H1 (cell line): ENCODE measurements at regions not wholly inside any gene's neighbourhood (a gene's known extent, or its start where the extent isn't known, plus 50 kb on each side); places are given as distances from the start of the nearest gene placed in this dataset.
A peak's percentile ranks its signal among the peaks of the same experiment; 100 is the strongest.

Experiments
- CTCF ChIA-PET: fragments of 300-600 bp; sonication (Branson Sonifier 250); formaldehyde crosslinking; loops from one replicate; lab custom pipeline; 2021; ENCODE audit not compliant: partially characterized antibody; lab: Charles Lee
- POLR2A ChIA-PET: fragments of 300-600 bp; sonication (Branson Sonifier 250); formaldehyde crosslinking; loops from one replicate; lab custom pipeline; 2021; ENCODE audit warnings: inconsistent platforms; ENCODE audit not compliant: partially characterized antibody; lab: Charles Lee
- DNase-seq, 2 experiments: peaks; one replicate each; pipeline versions ENCODE4 v3.0.0 to v3.0.0-alpha.2; 2010 to 2022; ENCODE audit warnings: low spot score in 2 of 2, low read depth in 1 of 2, mixed read lengths in 1 of 2
- FAIRE-seq: peaks from 2 replicates; lab custom pipeline; 2011; peaks lifted over from hg19 to GRCh38; lab: Jason Lieb, UNC
- H2AFZ ChIP-seq: 2 replicates; pipeline ENCODE4 v1.8.1; 2012; ENCODE audit warnings: low read length, inconsistent platforms
- H2AK5ac ChIP-seq: 2 replicates; pipeline ENCODE4 v1.6.1; 2013; ENCODE audit warnings: low read depth, low read length
- H2BK120ac ChIP-seq: replicated peaks from 2 replicates; pipeline ENCODE3; 2013; ENCODE audit warnings: low read depth, low read length, inconsistent platforms
- H2BK12ac ChIP-seq: 2 replicates; pipeline ENCODE4 v1.6.1; 2013; ENCODE audit warnings: low read depth, low read length
- H2BK15ac ChIP-seq: 2 replicates; pipeline ENCODE4 v1.6.1; 2013; ENCODE audit warnings: low read length
- H2BK20ac ChIP-seq: 2 replicates; pipeline ENCODE4 v1.6.1; 2013; ENCODE audit warnings: low read length
- H2BK5ac ChIP-seq: 2 replicates; pipeline ENCODE4 v1.6.1; 2013; ENCODE audit warnings: low read depth, low read length
- H3K14ac ChIP-seq: 2 replicates; pipeline ENCODE4 v1.6.1; 2013; ENCODE audit warnings: inconsistent platforms; ENCODE audit not compliant: insufficient read length
- H3K18ac ChIP-seq: 2 replicates; pipeline ENCODE4 v1.6.1; 2013; ENCODE audit warnings: low read length; ENCODE audit errors: extremely low read depth
- H3K23ac ChIP-seq: 2 replicates; pipeline ENCODE4 v1.6.1; 2013; ENCODE audit warnings: inconsistent platforms; ENCODE audit not compliant: insufficient read length
- H3K23me2 ChIP-seq: 2 replicates; pipeline ENCODE4 v1.6.1; 2013; ENCODE audit warnings: low read depth, low read length
- H3K27ac ChIP-seq: 2 replicates; pipeline ENCODE4 v1.6.1; 2011; ENCODE audit warnings: low read depth, low read length, inconsistent platforms
- H3K27me3 ChIP-seq, 4 experiments: replicated peaks in 1 of 4; 1 replicate in 1 of 4; 2 replicates in 3 of 4; pipeline versions ENCODE4 v1.6.1 to v1.8.1; 2011 to 2013; ENCODE audit warnings: low read length in 3 of 4, mild to moderate bottlenecking in 3 of 4, inconsistent platforms in 2 of 4, mixed read lengths in 2 of 4, moderate library complexity in 1 of 4; ENCODE audit not compliant: control insufficient read depth in 3 of 4, insufficient read depth in 3 of 4; ENCODE audit errors: extremely low read depth in 1 of 4
- H3K36me3 ChIP-seq, 4 experiments: 2 replicates each; pipeline versions ENCODE4 v1.6.1 to v1.8.1; 2011 to 2013; ENCODE audit warnings: mild to moderate bottlenecking in 4 of 4, low read length in 3 of 4, moderate library complexity in 2 of 4, control low read depth in 1 of 4, inconsistent platforms in 1 of 4; ENCODE audit not compliant: insufficient read depth in 4 of 4, control insufficient read depth in 2 of 4
- H3K4ac ChIP-seq: replicated peaks from 2 replicates; pipeline ENCODE3; 2013; ENCODE audit warnings: low read length, low read depth, mixed read lengths, inconsistent platforms; ENCODE audit not compliant: insufficient read length
- H3K4me1 ChIP-seq, 4 experiments: replicated peaks in 1 of 4; 1 replicate in 1 of 4; 2 replicates in 3 of 4; pipeline versions ENCODE4 v1.6.1 to v1.8.1; 2011 to 2013; ENCODE audit warnings: low read length in 3 of 4, inconsistent platforms in 2 of 4, mixed read lengths in 1 of 4; ENCODE audit not compliant: insufficient read depth in 4 of 4, control insufficient read depth in 3 of 4
- H3K4me2 ChIP-seq, 2 experiments: 2 replicates each; pipeline versions ENCODE4 v1.6.1 to v1.8.1; 2011 to 2013; ENCODE audit warnings: low read depth in 2 of 2, low read length in 2 of 2, control low read depth in 1 of 2, inconsistent platforms in 1 of 2, mild to moderate bottlenecking in 1 of 2; ENCODE audit not compliant: insufficient read depth in 1 of 2
- H3K4me3 ChIP-seq, 4 experiments: fragments of 200-600, 300-600 bp in 1 of 4; sonication (generic), shearing (Covaris generic), sonication (Bioruptor Twin) in 1 of 4; 2 replicates each; pipeline versions ENCODE4 v1.5.1 to v1.8.1; 2011 to 2016; ENCODE audit warnings: low read length in 4 of 4, low read depth in 3 of 4, control low read depth in 2 of 4, inconsistent platforms in 2 of 4, mild to moderate bottlenecking in 2 of 4, mixed read lengths in 1 of 4, moderate library complexity in 1 of 4; ENCODE audit not compliant: insufficient read depth in 2 of 4; ENCODE audit errors: extremely low read depth in 1 of 4
- H3K56ac ChIP-seq: replicated peaks from 2 replicates; pipeline ENCODE3; 2013; ENCODE audit warnings: low read depth, mild to moderate bottlenecking, mixed read lengths, low read length, inconsistent platforms; ENCODE audit not compliant: insufficient read length
- H3K79me1 ChIP-seq: 2 replicates; pipeline ENCODE4 v1.6.1; 2013; ENCODE audit warnings: low read depth, low read length, control low read depth
- H3K79me2 ChIP-seq, 2 experiments: 2 replicates each; pipeline versions ENCODE4 v1.6.1 to v1.8.1; 2012 to 2013; ENCODE audit warnings: low read length in 2 of 2, mild to moderate bottlenecking in 2 of 2, inconsistent platforms in 1 of 2; ENCODE audit not compliant: insufficient read depth in 2 of 2, control insufficient read depth in 1 of 2
- H3K9ac ChIP-seq, 4 experiments: replicated peaks in 1 of 4; 1 replicate in 1 of 4; 2 replicates in 3 of 4; pipeline versions ENCODE4 v1.6.1 to v1.8.1; 2011 to 2013; ENCODE audit warnings: low read depth in 3 of 4, low read length in 3 of 4, control low read depth in 2 of 4, mild to moderate bottlenecking in 2 of 4, moderate library complexity in 2 of 4, inconsistent platforms in 1 of 4; ENCODE audit errors: extremely low read depth in 1 of 4
- H3K9me3 ChIP-seq, 2 experiments: 2 replicates each; pipeline versions ENCODE4 v1.6.1 to v1.8.1; 2012 to 2013; ENCODE audit warnings: mild to moderate bottlenecking in 2 of 2, moderate library complexity in 2 of 2, control low read depth in 1 of 2, inconsistent platforms in 1 of 2, low read depth in 1 of 2, low read length in 1 of 2, mixed read lengths in 1 of 2; ENCODE audit not compliant: insufficient read depth in 2 of 2
- H4K20me1 ChIP-seq, 2 experiments: replicated peaks in 1 of 2; 2 replicates each; pipeline versions ENCODE3 to v1.8.1; 2011 to 2013; ENCODE audit warnings: inconsistent platforms in 2 of 2, low read length in 2 of 2, mild to moderate bottlenecking in 1 of 2; ENCODE audit not compliant: insufficient read depth in 2 of 2, control insufficient read depth in 1 of 2
- H4K5ac ChIP-seq: 2 replicates; pipeline ENCODE4 v1.6.1; 2013; ENCODE audit warnings: low read length, low read depth, mixed read lengths, inconsistent platforms; ENCODE audit not compliant: insufficient read length
- H4K8ac ChIP-seq: 2 replicates; pipeline ENCODE4 v1.8.0; 2013; ENCODE audit warnings: mild to moderate bottlenecking, moderate library complexity, low read length, inconsistent platforms; ENCODE audit not compliant: insufficient read depth; ENCODE audit errors: extremely low read depth
- H4K91ac ChIP-seq: replicated peaks from 2 replicates; pipeline ENCODE3; 2013; ENCODE audit warnings: low read length, mixed read lengths, inconsistent platforms; ENCODE audit not compliant: insufficient read length
- BRCA1 ChIP-seq: IDR thresholded peaks from 2 replicates; pipeline ENCODE4 v1.6.1; 2012; ENCODE audit warnings: low read depth, low read length, improper control_type of control experiment
- MAFK ChIP-seq: IDR thresholded peaks from 2 replicates; pipeline ENCODE4 v1.6.1; 2012; ENCODE audit warnings: low read depth, mild to moderate bottlenecking, improper control_type of control experiment, low read length
- RAD21 ChIP-seq, 2 experiments: IDR thresholded peaks in 1 of 2; conservative IDR thresholded peaks in 1 of 2; 2 replicates each; pipeline ENCODE4 v1.6.1; 2011; ENCODE audit warnings: low read depth in 2 of 2, low read length in 2 of 2, improper control_type of control experiment in 1 of 2, inconsistent platforms in 1 of 2, mild to moderate bottlenecking in 1 of 2, moderate library complexity in 1 of 2
- SAP30 ChIP-seq: fragments of 300-600 bp; sonication (generic); IDR thresholded peaks from 2 replicates; pipeline ENCODE4 v1.7.1; 2012; ENCODE audit warnings: low read length, moderate library complexity, mild to moderate bottlenecking, inconsistent platforms; ENCODE audit not compliant: insufficient read depth, insufficient replicate concordance
- SP1 ChIP-seq: IDR thresholded peaks from 2 replicates; pipeline ENCODE4 v1.6.1; 2011; ENCODE audit warnings: low read depth, low read length
- TEAD4 ChIP-seq: IDR thresholded peaks from 2 replicates; pipeline ENCODE4 v1.6.1; 2012; ENCODE audit warnings: low read depth, low read length, inconsistent platforms, mixed read lengths
- ZNF274 ChIP-seq: IDR thresholded peaks from 2 replicates; pipeline ENCODE4 v1.7.0; 2012; ENCODE audit warnings: low read length, borderline replicate concordance; ENCODE audit errors: extremely low read depth
- WGBS, 2 experiments: shearing (Covaris generic) in 1 of 2; methylation state at CpG; one replicate each; pipeline versions ENCODE4 v1.1.6 to v1.1.7; 2013 to 2015; ENCODE audit warnings: low lambda C conversion rate in 2 of 2, mixed read lengths in 2 of 2, inconsistent platforms in 1 of 2, low coverage in 1 of 2, missing lambda C conversion rate in 1 of 2; ENCODE audit not compliant: insufficient replicate concordance in 2 of 2, insufficient coverage in 1 of 2, insufficient read length in 1 of 2; ENCODE audit errors: extremely low coverage in 1 of 2, missing lambda C conversion rate in 1 of 2; 5-methylcytosine and 5-hydroxymethylcytosine counted together

DNA sequence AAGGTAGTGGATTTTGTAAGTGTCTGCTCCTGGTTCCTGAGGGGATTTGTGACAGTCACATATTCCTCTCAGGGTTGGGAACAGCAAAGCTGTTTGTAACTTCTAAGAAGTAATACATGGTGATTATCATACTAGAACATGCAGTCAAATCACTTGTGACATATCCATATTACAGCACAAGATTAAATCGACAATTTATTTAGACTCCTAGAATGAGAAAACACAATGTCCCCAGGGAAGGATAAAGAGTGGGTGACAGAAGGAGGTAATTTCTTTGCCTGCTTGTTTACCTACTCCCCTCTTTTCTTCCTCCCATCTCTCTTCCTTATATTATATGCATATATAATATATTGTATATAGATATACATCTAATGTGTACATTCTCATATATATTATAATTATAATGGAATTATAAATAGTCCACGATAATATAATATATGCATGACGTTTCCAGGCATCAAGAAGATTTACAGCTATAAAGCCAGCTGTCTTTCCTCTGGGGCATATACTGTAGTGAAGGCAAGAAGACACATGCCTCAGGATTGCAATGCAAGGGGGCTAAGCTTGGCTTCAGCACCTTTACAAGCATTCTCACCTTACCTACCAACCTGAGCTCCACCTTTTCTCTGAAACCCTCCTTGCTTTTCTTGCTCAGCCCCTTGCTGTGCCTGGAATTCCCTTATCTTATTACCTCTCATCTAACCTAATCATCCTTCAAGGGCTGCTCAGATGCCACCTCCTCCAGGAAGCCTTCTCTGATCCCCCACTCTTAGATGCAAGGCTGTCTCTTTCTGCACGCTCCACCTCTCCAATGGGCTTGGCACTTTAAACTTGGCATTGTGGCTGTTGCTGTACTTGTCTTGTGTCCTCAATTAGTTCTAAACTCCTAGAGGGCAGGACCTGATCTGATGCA is 73.1 kb upstream of the PIAS1 start:
- Histone ChIP-seq H3K4me3 (no peak overlapping the region), H3K18ac (no peak overlapping the region), H3K79me1 (no peaks in the 10 kb centered on the region), H3K23ac (no peak overlapping the region), H3K23me2 (no peaks in the 10 kb centered on the region), H4K5ac (no peak overlapping the region), H3K4me2 (no peak overlapping the region; a peak in 1 of 4 replicates), H4K91ac (no peak overlapping the region), H3K9me3 (peaks cover 0 to 3% of the 10 kb centered on the region in 2 experiments; a peak in 1 of 4 replicates), H3K36me3 (no peaks in the 10 kb centered on the region), H3K79me2 (no peaks in the 10 kb centered on the region), H2BK12ac (no peak overlapping the region), H2BK15ac (no peak overlapping the region), H2AK5ac (no peak overlapping the region), H3K9ac (no peak overlapping the region), H3K27ac (no peak overlapping the region), H2AFZ (no peak overlapping the region), H3K56ac (no peak overlapping the region), H3K14ac (no peak overlapping the region), H3K4ac (no peak overlapping the region), H2BK120ac (no peak overlapping the region), H2BK20ac (no peak overlapping the region), H4K20me1 (no peaks in the 10 kb centered on the region), H3K4me1 (no peaks in the 10 kb centered on the region), H4K8ac (no peak overlapping the region), H3K27me3 (no peaks in the 10 kb centered on the region), H2BK5ac (no peak overlapping the region)
- no peak for TF ChIP-seq SP1
- TF ChIP-seq RAD21 (IDR thresholded peaks at IDR 0.05 in 1 of 2, conservative IDR thresholded peaks at IDR 0.05 in 1 of 2; ENCODE audit: low read depth in 2 of 2, low read length in 2 of 2) = no peak
- no peak for TF ChIP-seq BRCA1
- no peak for TF ChIP-seq SAP30
- TF ChIP-seq MAFK = no peak
- peak; percentile 78 for TF ChIP-seq TEAD4
- TF ChIP-seq ZNF274 = no peak
- WGBS, 2 experiments = 80% methylated on average over 4 of the region's 4 CpGs; no CpG with 5 or more reads in 1 of the 2 experiments
- CTCF ChIA-PET = interaction anchor here (0.6 kb wide), 1 partner anchor 144 kb away, joined by 4 read pairs; no protein-coding TSS in a partner anchor
- POLR2A ChIA-PET = no interaction called here
- peak; percentile 13 for FAIRE-seq
- DNase-seq = no peak
